ENCODE measurements at regions not wholly inside any gene's neighbourhood (a gene's known extent, or its start where the extent isn't known, plus 50 kb on each side); places are given as distances from the start of the nearest gene placed in this dataset.

- intact Hi-C loops (cut with micrococcal nuclease): no loop called here
Measured at GRCh38 chr11:110015695-110016094, 77.5 kb upstream of the ZC3H12C start.

- intact Hi-C loops (cut with micrococcal nuclease): no loop called here
Measured at GRCh38 chr11:110019675-110020074, 73.5 kb upstream of the ZC3H12C start.

- intact Hi-C loops (cut with micrococcal nuclease): no loop called here
Measured at GRCh38 chr11:110022548-110022947, 70.6 kb upstream of the ZC3H12C start.

- intact Hi-C loops (cut with micrococcal nuclease): no loop called here
Measured at GRCh38 chr11:110023711-110024110, 69.5 kb upstream of the ZC3H12C start.

- intact Hi-C loops (cut with micrococcal nuclease): no loop called here
Measured at GRCh38 chr11:110026858-110027626, 66.2 kb upstream of the ZC3H12C start.

GRCh38 chr11:110027627-110028371, 65.4 kb upstream of the ZC3H12C start:
- intact Hi-C loops (cut with micrococcal nuclease): no loop called here

- intact Hi-C loops (cut with micrococcal nuclease): no loop called here
Measured at GRCh38 chr11:110028921-110029320, 64.3 kb upstream of the ZC3H12C start.

- intact Hi-C loops (cut with micrococcal nuclease): no loop called here
Measured at GRCh38 chr11:110029714-110030113, 63.5 kb upstream of the ZC3H12C start.

- intact Hi-C loops (cut with micrococcal nuclease): no loop called here
Measured at GRCh38 chr11:110031171-110031570, 62.0 kb upstream of the ZC3H12C start.

- intact Hi-C loops (cut with micrococcal nuclease): no loop called here
Measured at GRCh38 chr11:110032259-110032658, 60.9 kb upstream of the ZC3H12C start.

GRCh38 chr11:110032957-110033570, 60.1 kb upstream of the ZC3H12C start:
- intact Hi-C loops (cut with micrococcal nuclease): no loop called here

GRCh38 chr11:110034806-110035205, 58.4 kb upstream of the ZC3H12C start:
- intact Hi-C loops (cut with micrococcal nuclease): no loop called here

- intact Hi-C loops (cut with micrococcal nuclease): no loop called here
Measured at GRCh38 chr11:110035357-110035756, 57.8 kb upstream of the ZC3H12C start.

- intact Hi-C loops (cut with micrococcal nuclease): no loop called here
Measured at GRCh38 chr11:110038201-110038600, 55.0 kb upstream of the ZC3H12C start.

All from T-helper 1 cell treated with Interleukin-12 subunit alpha and Interleukin-12 subunit beta and Interleukin-4 antibody, amounts not matched to agents 30 ng/mL and 1 ng/mL, for 36 hours (primary cell).